Fibroblast of lung (primary cell): ENCODE measurements at regions not wholly inside any gene's neighbourhood (a gene's known extent, or its start where the extent isn't known, plus 50 kb on each side); places are given as distances from the start of the nearest gene placed in this dataset.
A peak's percentile ranks its signal among the peaks of the same experiment; 100 is the strongest.

Experiments
- DNase-seq, 2 donors: peaks; one replicate each; pipeline versions ENCODE4 v3.0.0 to v3.0.0-alpha.2; 2010; ENCODE audit warnings: low read depth in 2 of 2
- H2AFZ ChIP-seq: 2 replicates; pipeline ENCODE4 v1.5.1; 2012; ENCODE audit warnings: low read length, control low read depth, inconsistent platforms
- H3K27ac ChIP-seq: 2 replicates; pipeline ENCODE4 v1.5.1; 2011; ENCODE audit warnings: low read length, control low read depth; ENCODE audit not compliant: insufficient read depth
- H3K27me3 ChIP-seq: 2 replicates; pipeline ENCODE4 v1.5.1; 2011; ENCODE audit warnings: mild to moderate bottlenecking, low read length; ENCODE audit not compliant: control insufficient read depth, insufficient read depth
- H3K36me3 ChIP-seq: 2 replicates; pipeline ENCODE4 v1.5.1; 2011; ENCODE audit warnings: low read length; ENCODE audit not compliant: control insufficient read depth, insufficient read depth
- H3K4me1 ChIP-seq: 2 replicates; pipeline ENCODE4 v1.5.1; 2011; ENCODE audit warnings: low read length; ENCODE audit not compliant: control insufficient read depth, insufficient read depth; ENCODE audit errors: extremely low read depth
- H3K4me2 ChIP-seq: 2 replicates; pipeline ENCODE4 v1.5.1; 2011; ENCODE audit warnings: low read length, control low read depth; ENCODE audit not compliant: insufficient read depth; ENCODE audit errors: extremely low read depth
- H3K4me3 ChIP-seq, 4 experiments: fragments of 200-600 bp in 1 of 4; sonication (generic) in 1 of 4; replicated peaks in 1 of 4; 2 replicates each; pipeline ENCODE4 v1.5.1; 2011 to 2016; ENCODE audit warnings: low read length in 4 of 4, low read depth in 3 of 4, mild to moderate bottlenecking in 3 of 4, control low read depth in 2 of 4, inconsistent platforms in 1 of 4, mixed read lengths in 1 of 4; ENCODE audit not compliant: insufficient read depth in 1 of 4; ENCODE audit errors: control extremely low read depth in 1 of 4
- H3K79me2 ChIP-seq: 2 replicates; pipeline ENCODE4 v1.5.1; 2012; ENCODE audit warnings: mild to moderate bottlenecking, low read length, inconsistent platforms; ENCODE audit not compliant: control insufficient read depth, insufficient read depth
- H3K9ac ChIP-seq: 2 replicates; pipeline ENCODE4 v1.5.1; 2011; ENCODE audit warnings: mild to moderate bottlenecking, low read length, control low read depth; ENCODE audit not compliant: insufficient read depth
- H3K9me3 ChIP-seq: 2 replicates; pipeline ENCODE4 v1.5.1; 2012; ENCODE audit warnings: low read depth, low read length; ENCODE audit not compliant: control insufficient read depth, insufficient read depth
- H4K20me1 ChIP-seq: 2 replicates; pipeline ENCODE4 v1.5.1; 2011; ENCODE audit warnings: low read length; ENCODE audit not compliant: control insufficient read depth, insufficient read depth; ENCODE audit errors: extremely low read depth
- EZH2 ChIP-seq: IDR thresholded peaks from 2 replicates; pipeline ENCODE4 v1.5.1; 2012; ENCODE audit warnings: low read length, control low read depth, mild to moderate bottlenecking; ENCODE audit errors: missing control alignments
- TF ChIP-seq, protein P1 (sequence below), 2 donors: IDR thresholded peaks in 1 of 2; conservative IDR thresholded peaks in 1 of 2; 1 replicate in 1 of 2; 2 replicates in 1 of 2; pipeline ENCODE4 v1.5.1; 2011 to 2012; ENCODE audit warnings: low read length in 2 of 2, control low read depth in 1 of 2, inconsistent platforms in 1 of 2, low read depth in 1 of 2, mild to moderate bottlenecking in 1 of 2

DNA sequence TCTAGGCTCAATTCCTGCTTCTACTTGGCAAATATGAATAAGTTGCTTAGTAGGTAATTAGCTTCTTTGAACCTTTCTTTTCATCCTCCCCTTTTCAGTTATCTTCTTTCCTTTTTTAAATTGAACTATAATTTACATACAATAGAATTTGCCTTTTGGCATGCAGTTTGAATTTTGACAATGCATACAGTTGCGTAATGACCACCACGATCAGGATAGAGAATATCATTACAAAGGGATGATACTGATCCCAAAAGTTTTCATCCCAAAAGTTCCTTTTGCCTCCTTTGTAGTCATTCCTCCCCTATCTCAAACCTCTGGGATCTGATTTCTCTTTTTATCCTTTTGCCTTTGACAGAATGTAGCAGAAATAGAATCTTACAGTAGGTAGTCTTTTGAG, 164.4 kb downstream of the NOC3L start:
- Histone ChIP-seq H3K4me3 (no peak overlapping the region), H3K9me3 (no peaks in the 10 kb centered on the region), H3K79me2 (no peaks in the 10 kb centered on the region), H4K20me1 (no peaks in the 10 kb centered on the region), H3K4me2 (no peak overlapping the region), H3K4me1 (no peaks in the 10 kb centered on the region), H3K9ac (no peak overlapping the region), H3K27me3 (peaks cover 2% of the 10 kb centered on the region), H3K36me3 (no peaks in the 10 kb centered on the region), H3K27ac (no peak overlapping the region), H2AFZ (no peak overlapping the region)
- TF ChIP-seq EZH2: no peak
- TF ChIP-seq, protein P1, sequence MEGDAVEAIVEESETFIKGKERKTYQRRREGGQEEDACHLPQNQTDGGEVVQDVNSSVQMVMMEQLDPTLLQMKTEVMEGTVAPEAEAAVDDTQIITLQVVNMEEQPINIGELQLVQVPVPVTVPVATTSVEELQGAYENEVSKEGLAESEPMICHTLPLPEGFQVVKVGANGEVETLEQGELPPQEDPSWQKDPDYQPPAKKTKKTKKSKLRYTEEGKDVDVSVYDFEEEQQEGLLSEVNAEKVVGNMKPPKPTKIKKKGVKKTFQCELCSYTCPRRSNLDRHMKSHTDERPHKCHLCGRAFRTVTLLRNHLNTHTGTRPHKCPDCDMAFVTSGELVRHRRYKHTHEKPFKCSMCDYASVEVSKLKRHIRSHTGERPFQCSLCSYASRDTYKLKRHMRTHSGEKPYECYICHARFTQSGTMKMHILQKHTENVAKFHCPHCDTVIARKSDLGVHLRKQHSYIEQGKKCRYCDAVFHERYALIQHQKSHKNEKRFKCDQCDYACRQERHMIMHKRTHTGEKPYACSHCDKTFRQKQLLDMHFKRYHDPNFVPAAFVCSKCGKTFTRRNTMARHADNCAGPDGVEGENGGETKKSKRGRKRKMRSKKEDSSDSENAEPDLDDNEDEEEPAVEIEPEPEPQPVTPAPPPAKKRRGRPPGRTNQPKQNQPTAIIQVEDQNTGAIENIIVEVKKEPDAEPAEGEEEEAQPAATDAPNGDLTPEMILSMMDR (conservative IDR thresholded peaks at IDR 0.05 in 1 of 2, IDR thresholded peaks at IDR 0.05 in 1 of 2; ENCODE audit: low read depth in 1 of 2, low read length in 2 of 2): no peak
- no peak for DNase-seq

DNA sequence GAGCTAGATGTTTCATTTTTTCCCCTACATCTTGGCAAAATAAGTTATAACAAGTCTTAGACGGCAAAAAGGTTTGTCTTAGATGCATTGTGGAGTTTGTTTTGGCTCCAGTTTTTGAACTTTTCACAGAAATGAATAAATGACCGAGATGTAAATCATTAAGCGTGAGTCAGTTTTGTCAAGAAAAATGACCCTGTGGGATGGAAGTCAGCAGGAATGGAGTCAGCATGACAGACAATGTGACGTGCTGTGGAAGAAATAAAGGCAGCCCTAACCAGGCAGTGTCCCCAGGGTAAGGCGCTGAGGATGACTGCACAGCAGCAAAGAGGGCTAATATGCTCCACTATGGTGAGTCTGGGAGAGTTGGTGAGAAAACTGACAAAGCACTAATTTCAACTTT, 163.2 kb downstream of the NOC3L start:
- TF ChIP-seq, protein P1 (conservative IDR thresholded peaks at IDR 0.05 in 1 of 2, IDR thresholded peaks at IDR 0.05 in 1 of 2; ENCODE audit: low read depth in 1 of 2, low read length in 2 of 2): no peak
- H3K4me3 ChIP-seq: no peak overlapping the region
- H3K79me2 ChIP-seq: no peaks in the 10 kb centered on the region
- peak in 1 of 2 donors; percentile 67 for DNase-seq
- no peak overlapping the region for H2AFZ ChIP-seq
- H3K4me1 ChIP-seq: no peaks in the 10 kb centered on the region
- no peaks in the 10 kb centered on the region for H3K9me3 ChIP-seq
- H3K4me2 ChIP-seq: no peak overlapping the region
- no peak overlapping the region for H3K9ac ChIP-seq
- peaks cover 2% of the 10 kb centered on the region for H3K27me3 ChIP-seq
- no peaks in the 10 kb centered on the region for H4K20me1 ChIP-seq
- H3K36me3 ChIP-seq: no peaks in the 10 kb centered on the region
- H3K27ac ChIP-seq: no peak overlapping the region

- TF ChIP-seq, protein P1 (conservative IDR thresholded peaks at IDR 0.05 in 1 of 2, IDR thresholded peaks at IDR 0.05 in 1 of 2; ENCODE audit: low read depth in 1 of 2, low read length in 2 of 2): no peak
- TF ChIP-seq EZH2: no peak
- Histone ChIP-seq H3K9ac (no peak overlapping the region), H3K4me2 (no peak overlapping the region), H4K20me1 (no peaks in the 10 kb centered on the region), H3K79me2 (no peaks in the 10 kb centered on the region), H2AFZ (no peak overlapping the region), H3K4me3 (no peak overlapping the region), H3K4me1 (no peaks in the 10 kb centered on the region), H3K9me3 (no peaks in the 10 kb centered on the region), H3K27me3 (peaks cover 2% of the 10 kb centered on the region), H3K36me3 (no peaks in the 10 kb centered on the region), H3K27ac (no peak overlapping the region)
- DNase-seq: no peak
These were observed 162.4 kb downstream of the NOC3L start for GRCh38 chr10:94200146-94200837.
